HEK293 (cell line): ENCODE measurements at regions not wholly inside any gene's neighbourhood (a gene's known extent, or its start where the extent isn't known, plus 50 kb on each side); places are given as distances from the start of the nearest gene placed in this dataset.

Experiments
- CTCF ChIA-PET: fragments of 350-600 bp; formaldehyde crosslinking; extraction: SDS; loops from one replicate; lab custom pipeline; 2021; ENCODE audit warnings: antibody characterized with exemption; lab: Yijun Ruan, JAX
- POLR2A ChIA-PET: fragments of 300-600 bp; formaldehyde crosslinking; extraction: SDS; loops from one replicate; lab custom pipeline; 2020; ENCODE audit warnings: antibody characterized with exemption, inconsistent platforms; lab: Yijun Ruan, JAX
- H3K27ac ChIP-seq: fragments of 200-500 bp; sonication (Bioruptor generic); 2 replicates; pipeline ENCODE4 v1.5.1; 2014; ENCODE audit warnings: low read depth, low read length, control low read depth, inconsistent platforms; ENCODE audit errors: extremely low read depth
- H3K36me3 ChIP-seq, 2 experiments: fragments of 200-500 bp in 1 of 2; sonication (Bioruptor generic) in 1 of 2; 1 replicate in 1 of 2; 2 replicates in 1 of 2; pipeline ENCODE4 v1.5.1; 2014 to 2017; ENCODE audit warnings: inconsistent platforms in 2 of 2, low read length in 2 of 2; ENCODE audit not compliant: control insufficient read depth in 2 of 2, insufficient read depth in 1 of 2
- H3K4me1 ChIP-seq: fragments of 200-500 bp; sonication (Bioruptor generic); 2 replicates; pipeline ENCODE4 v1.5.1; 2014; ENCODE audit warnings: mild to moderate bottlenecking, low read length, inconsistent platforms; ENCODE audit not compliant: control insufficient read depth, insufficient read depth
- H3K4me3 ChIP-seq: 2 replicates; pipeline ENCODE4 v1.5.1; 2011; ENCODE audit warnings: low read depth, mild to moderate bottlenecking, control low read depth, low read length, moderate library complexity
- H3K9me3 ChIP-seq: fragments of 200-500 bp; sonication (Bioruptor generic); 2 replicates; pipeline ENCODE4 v1.5.1; 2014; ENCODE audit warnings: low read depth, low read length, inconsistent platforms; ENCODE audit not compliant: control insufficient read depth, insufficient read depth
- GLI2 ChIP-seq: fragments of 450-650 bp; formaldehyde crosslinking; IDR thresholded peaks from 2 replicates; pipeline ENCODE4; 2017; ENCODE audit warnings: missing biosample characterization, missing genetic modification characterization, low read depth, borderline replicate concordance
- SP2 ChIP-seq: fragments of 450-650 bp; formaldehyde crosslinking; IDR thresholded peaks from 2 replicates; pipeline ENCODE4 v1.5.1; 2016; ENCODE audit warnings: missing biosample characterization, missing genetic modification characterization
- TCF7L2 ChIP-seq: IDR thresholded peaks from 2 replicates; pipeline ENCODE4 v1.6.1; 2011; ENCODE audit warnings: low read depth, mild to moderate bottlenecking, inconsistent platforms, low read length, moderate library complexity, borderline replicate concordance
- ZBTB1 ChIP-seq: fragments of 450-650 bp; formaldehyde crosslinking; IDR thresholded peaks from 2 replicates; pipeline ENCODE4 v1.5.1; 2016; ENCODE audit warnings: missing biosample characterization, missing genetic modification characterization
- ZBTB20 ChIP-seq: fragments of 450-650 bp; formaldehyde crosslinking; IDR thresholded peaks from 2 replicates; pipeline ENCODE4 v1.5.1; 2016; ENCODE audit warnings: missing biosample characterization, missing genetic modification characterization
- ZNF19 ChIP-seq: fragments of 450-650 bp; formaldehyde crosslinking; IDR thresholded peaks from 2 replicates; pipeline ENCODE4; 2016; ENCODE audit warnings: missing biosample characterization, missing genetic modification characterization, low read depth
- ZNF202 ChIP-seq: fragments of 450-650 bp; formaldehyde crosslinking; IDR thresholded peaks from 2 replicates; pipeline ENCODE4 v1.5.1; 2016; ENCODE audit warnings: missing biosample characterization, missing genetic modification characterization, borderline replicate concordance
- ZNF24 ChIP-seq: fragments of 450-650 bp; formaldehyde crosslinking; IDR thresholded peaks from 2 replicates; pipeline ENCODE4 v1.5.1; 2016; ENCODE audit warnings: missing biosample characterization, missing genetic modification characterization
- ZNF248 ChIP-seq: fragments of 450-650 bp; formaldehyde crosslinking; IDR thresholded peaks from 2 replicates; pipeline ENCODE4 v1.5.1; 2017; ENCODE audit warnings: missing biosample characterization, missing genetic modification characterization
- ZNF341 ChIP-seq: fragments of 450-650 bp; formaldehyde crosslinking; IDR thresholded peaks from 2 replicates; pipeline ENCODE4; 2016; ENCODE audit warnings: low read depth, missing biosample characterization, missing genetic modification characterization
- ZNF555 ChIP-seq: fragments of 450-650 bp; formaldehyde crosslinking; conservative IDR thresholded peaks from 2 replicates; pipeline ENCODE4 v1.5.1; 2017; ENCODE audit warnings: missing biosample characterization, mild to moderate bottlenecking, missing genetic modification characterization, inconsistent platforms
- ZNF621 ChIP-seq: fragments of 450-650 bp; formaldehyde crosslinking; IDR thresholded peaks from 2 replicates; pipeline ENCODE4 v1.5.1; 2017; ENCODE audit warnings: missing biosample characterization, missing genetic modification characterization
- ZNF623 ChIP-seq: fragments of 450-650 bp; formaldehyde crosslinking; IDR thresholded peaks from 2 replicates; pipeline ENCODE4 v1.5.1; 2016; ENCODE audit warnings: missing biosample characterization, missing genetic modification characterization
- ZNF707 ChIP-seq: fragments of 450-650 bp; formaldehyde crosslinking; IDR thresholded peaks from 2 replicates; pipeline ENCODE4 v1.5.1; 2016; ENCODE audit warnings: missing biosample characterization, missing genetic modification characterization
- ZNF76 ChIP-seq: fragments of 450-650 bp; formaldehyde crosslinking; IDR thresholded peaks from 2 replicates; pipeline ENCODE4; 2016; ENCODE audit warnings: low read depth, missing biosample characterization, missing genetic modification characterization, borderline replicate concordance
- ZNF785 ChIP-seq: fragments of 450-650 bp; formaldehyde crosslinking; IDR thresholded peaks from 2 replicates; pipeline ENCODE4 v1.5.1; 2016; ENCODE audit warnings: missing biosample characterization, missing genetic modification characterization
- ZNF843 ChIP-seq: fragments of 450-650 bp; formaldehyde crosslinking; IDR thresholded peaks from 2 replicates; pipeline ENCODE4 v1.5.1; 2016; ENCODE audit warnings: missing biosample characterization, missing genetic modification characterization
- ZXDB ChIP-seq: fragments of 450-650 bp; formaldehyde crosslinking; IDR thresholded peaks from 2 replicates; pipeline ENCODE4 v1.5.1; 2016; ENCODE audit warnings: missing biosample characterization, missing genetic modification characterization
- TF ChIP-seq, protein P1 (sequence below): fragments of 450-650 bp; formaldehyde crosslinking; conservative IDR thresholded peaks from 2 replicates; pipeline ENCODE4 v1.5.1; 2016; ENCODE audit warnings: low read depth, missing biosample characterization, missing genetic modification characterization
- TF ChIP-seq, protein P2 (sequence below): fragments of 450-650 bp; formaldehyde crosslinking; IDR thresholded peaks from 2 replicates; pipeline ENCODE4 v1.5.1; 2016; ENCODE audit warnings: missing biosample characterization, missing genetic modification characterization
- TF ChIP-seq, protein P3 (sequence below): fragments of 450-650 bp; formaldehyde crosslinking; IDR thresholded peaks from 2 replicates; pipeline ENCODE4 v1.5.1; 2016; ENCODE audit warnings: missing biosample characterization, missing genetic modification characterization

DNA sequence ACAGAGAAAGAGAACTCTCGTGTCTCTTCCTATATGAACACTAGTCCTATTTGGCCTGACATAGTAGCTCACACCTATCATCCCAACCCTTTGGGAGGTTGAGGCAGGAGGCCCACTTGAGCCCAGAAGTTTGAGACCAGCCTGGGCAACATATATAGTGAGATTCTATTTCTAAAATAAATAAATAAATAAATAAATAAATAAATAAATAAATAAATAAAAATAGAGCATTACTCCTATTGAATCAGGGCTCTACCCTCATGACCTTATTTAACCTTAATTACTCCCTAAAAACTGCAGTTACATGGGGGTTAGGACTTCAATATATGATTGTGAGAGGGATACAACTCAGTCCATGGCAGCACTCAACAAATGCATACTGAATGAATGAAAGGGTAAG lies 61.2 kb upstream of the GSC start (continued):
- 0 out of 2 replicates have a peak, but pooled peaks have one; percentile 34 for TF ChIP-seq ZNF202 (tag by site-specific recombination)
- TF ChIP-seq, protein P1, sequence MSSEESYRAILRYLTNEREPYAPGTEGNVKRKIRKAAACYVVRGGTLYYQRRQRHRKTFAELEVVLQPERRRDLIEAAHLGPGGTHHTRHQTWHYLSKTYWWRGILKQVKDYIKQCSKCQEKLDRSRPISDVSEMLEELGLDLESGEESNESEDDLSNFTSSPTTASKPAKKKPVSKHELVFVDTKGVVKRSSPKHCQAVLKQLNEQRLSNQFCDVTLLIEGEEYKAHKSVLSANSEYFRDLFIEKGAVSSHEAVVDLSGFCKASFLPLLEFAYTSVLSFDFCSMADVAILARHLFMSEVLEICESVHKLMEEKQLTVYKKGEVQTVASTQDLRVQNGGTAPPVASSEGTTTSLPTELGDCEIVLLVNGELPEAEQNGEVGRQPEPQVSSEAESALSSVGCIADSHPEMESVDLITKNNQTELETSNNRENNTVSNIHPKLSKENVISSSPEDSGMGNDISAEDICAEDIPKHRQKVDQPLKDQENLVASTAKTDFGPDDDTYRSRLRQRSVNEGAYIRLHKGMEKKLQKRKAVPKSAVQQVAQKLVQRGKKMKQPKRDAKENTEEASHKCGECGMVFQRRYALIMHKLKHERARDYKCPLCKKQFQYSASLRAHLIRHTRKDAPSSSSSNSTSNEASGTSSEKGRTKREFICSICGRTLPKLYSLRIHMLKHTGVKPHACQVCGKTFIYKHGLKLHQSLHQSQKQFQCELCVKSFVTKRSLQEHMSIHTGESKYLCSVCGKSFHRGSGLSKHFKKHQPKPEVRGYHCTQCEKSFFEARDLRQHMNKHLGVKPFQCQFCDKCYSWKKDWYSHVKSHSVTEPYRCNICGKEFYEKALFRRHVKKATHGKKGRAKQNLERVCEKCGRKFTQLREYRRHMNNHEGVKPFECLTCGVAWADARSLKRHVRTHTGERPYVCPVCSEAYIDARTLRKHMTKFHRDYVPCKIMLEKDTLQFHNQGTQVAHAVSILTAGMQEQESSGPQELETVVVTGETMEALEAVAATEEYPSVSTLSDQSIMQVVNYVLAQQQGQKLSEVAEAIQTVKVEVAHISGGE (tag by site-specific recombination) = peak; percentile 64
- TF ChIP-seq, protein P2, sequence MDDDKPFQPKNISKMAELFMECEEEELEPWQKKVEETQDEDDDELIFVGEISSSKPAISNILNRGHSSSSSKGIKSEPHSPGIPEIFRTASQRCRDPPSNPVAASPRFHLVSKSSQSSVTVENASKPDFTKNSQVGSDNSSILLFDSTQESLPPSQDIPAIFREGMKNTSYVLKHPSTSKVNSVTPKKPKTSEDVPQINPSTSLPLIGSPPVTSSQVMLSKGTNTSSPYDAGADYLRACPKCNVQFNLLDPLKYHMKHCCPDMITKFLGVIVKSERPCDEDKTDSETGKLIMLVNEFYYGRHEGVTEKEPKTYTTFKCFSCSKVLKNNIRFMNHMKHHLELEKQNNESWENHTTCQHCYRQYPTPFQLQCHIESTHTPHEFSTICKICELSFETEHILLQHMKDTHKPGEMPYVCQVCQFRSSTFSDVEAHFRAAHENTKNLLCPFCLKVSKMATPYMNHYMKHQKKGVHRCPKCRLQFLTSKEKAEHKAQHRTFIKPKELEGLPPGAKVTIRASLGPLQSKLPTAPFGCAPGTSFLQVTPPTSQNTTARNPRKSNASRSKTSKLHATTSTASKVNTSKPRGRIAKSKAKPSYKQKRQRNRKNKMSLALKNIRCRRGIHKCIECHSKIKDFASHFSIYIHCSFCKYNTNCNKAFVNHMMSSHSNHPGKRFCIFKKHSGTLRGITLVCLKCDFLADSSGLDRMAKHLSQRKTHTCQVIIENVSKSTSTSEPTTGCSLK = no peak

DNA sequence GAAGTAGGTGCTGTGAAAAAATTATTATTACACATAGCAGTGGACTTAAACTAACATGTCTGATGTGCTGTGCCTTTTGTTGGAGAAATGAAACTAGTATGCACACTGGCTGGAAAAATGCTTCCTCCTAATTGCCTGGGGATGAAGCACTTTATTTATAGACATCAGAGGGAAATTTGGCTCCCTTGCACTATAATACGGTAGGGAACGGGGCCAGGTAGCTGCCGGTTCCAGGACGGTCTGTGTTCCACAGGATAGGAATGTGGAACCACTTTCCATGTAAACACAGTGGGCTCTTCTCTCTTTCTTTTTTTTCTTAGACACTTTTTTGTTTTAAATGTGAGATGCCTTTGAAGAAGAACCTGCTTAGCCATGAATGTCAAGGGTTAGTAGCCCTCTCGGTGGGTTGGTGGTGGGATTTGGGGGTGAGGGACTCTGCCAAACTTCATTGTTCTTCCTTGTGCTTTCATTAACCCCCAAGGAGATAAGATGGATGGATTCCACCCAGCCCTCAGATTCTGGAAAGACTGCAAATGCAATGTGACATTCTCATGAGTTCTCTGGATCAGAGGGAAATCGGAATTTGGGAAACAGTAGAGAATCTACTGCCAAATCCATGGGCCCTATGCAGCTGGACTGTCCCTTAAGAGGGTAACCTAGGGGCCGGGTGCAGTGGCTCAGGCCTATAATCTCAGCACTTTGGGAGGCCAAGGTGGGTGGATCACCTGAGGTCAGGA lies 58.0 kb upstream of the GSC start:
- POLR2A ChIA-PET = no interaction called here
- Histone ChIP-seq H3K36me3 (no peaks in the 10 kb centered on the region), H3K27ac (no peak overlapping the region), H3K4me1 (no peaks in the 10 kb centered on the region), H3K4me3 (no peak overlapping the region), H3K9me3 (no peaks in the 10 kb centered on the region; the same call in 1 of the 2 replicates)
- CTCF ChIA-PET = interaction anchor here (1.1 kb wide), 1 partner anchor 84 kb away, joined by 5 read pairs; no protein-coding TSS in a partner anchor
- no peak for TF ChIP-seq ZNF248 (tag by site-specific recombination)
- TF ChIP-seq ZNF707 (tag by site-specific recombination) = no peak
- no peak for TF ChIP-seq ZNF843 (tag by site-specific recombination)
- no peak for TF ChIP-seq ZNF623 (tag by site-specific recombination)
- no peak for TF ChIP-seq ZNF555 (tag by site-specific recombination)
- TF ChIP-seq ZNF19 (tag by site-specific recombination) = no peak
- no peak for TF ChIP-seq TCF7L2
- no peak for TF ChIP-seq SP2 (tag by site-specific recombination)
- TF ChIP-seq GLI2 (tag by site-specific recombination) = no peak
- TF ChIP-seq ZXDB (tag by site-specific recombination) = no peak
- TF ChIP-seq, protein P3, sequence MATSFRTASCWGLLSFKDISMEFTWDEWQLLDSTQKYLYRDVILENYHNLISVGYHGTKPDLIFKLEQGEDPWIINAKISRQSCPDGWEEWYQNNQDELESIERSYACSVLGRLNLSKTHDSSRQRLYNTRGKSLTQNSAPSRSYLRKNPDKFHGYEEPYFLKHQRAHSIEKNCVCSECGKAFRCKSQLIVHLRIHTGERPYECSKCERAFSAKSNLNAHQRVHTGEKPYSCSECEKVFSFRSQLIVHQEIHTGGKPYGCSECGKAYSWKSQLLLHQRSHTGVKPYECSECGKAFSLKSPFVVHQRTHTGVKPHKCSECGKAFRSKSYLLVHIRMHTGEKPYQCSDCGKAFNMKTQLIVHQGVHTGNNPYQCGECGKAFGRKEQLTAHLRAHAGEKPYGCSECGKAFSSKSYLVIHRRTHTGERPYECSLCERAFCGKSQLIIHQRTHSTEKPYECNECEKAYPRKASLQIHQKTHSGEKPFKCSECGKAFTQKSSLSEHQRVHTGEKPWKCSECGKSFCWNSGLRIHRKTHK = no peak
- no peak for TF ChIP-seq ZNF341 (tag by site-specific recombination)
- no peak for TF ChIP-seq ZNF76 (tag by site-specific recombination)
- no peak for TF ChIP-seq ZNF24 (tag by site-specific recombination)
- no peak for TF ChIP-seq ZNF621 (tag by site-specific recombination)
- no peak for TF ChIP-seq ZNF785 (tag by site-specific recombination)
- no peak for TF ChIP-seq ZBTB20
- TF ChIP-seq ZBTB1 (tag by site-specific recombination) = no peak
